H1 (cell line): ENCODE measurements at regions not wholly inside any gene's neighbourhood (a gene's known extent, or its start where the extent isn't known, plus 50 kb on each side); places are given as distances from the start of the nearest gene placed in this dataset.

Source experiments
- CTCF ChIA-PET: fragments of 300-600 bp; sonication (Branson Sonifier 250); formaldehyde crosslinking; loops from one replicate; lab custom pipeline; 2021; ENCODE audit not compliant: partially characterized antibody; lab: Charles Lee
- POLR2A ChIA-PET: fragments of 300-600 bp; sonication (Branson Sonifier 250); formaldehyde crosslinking; loops from one replicate; lab custom pipeline; 2021; ENCODE audit warnings: inconsistent platforms; ENCODE audit not compliant: partially characterized antibody; lab: Charles Lee
- DNase-seq, 2 experiments: peaks; one replicate each; pipeline versions ENCODE4 v3.0.0 to v3.0.0-alpha.2; 2010 to 2022; ENCODE audit warnings: low spot score in 2 of 2, low read depth in 1 of 2, mixed read lengths in 1 of 2
- FAIRE-seq: peaks from 2 replicates; lab custom pipeline; 2011; peaks lifted over from hg19 to GRCh38; lab: Jason Lieb, UNC
- H2AFZ ChIP-seq: 2 replicates; pipeline ENCODE4 v1.8.1; 2012; ENCODE audit warnings: low read length, inconsistent platforms
- H2AK5ac ChIP-seq: 2 replicates; pipeline ENCODE4 v1.6.1; 2013; ENCODE audit warnings: low read depth, low read length
- H2BK120ac ChIP-seq: replicated peaks from 2 replicates; pipeline ENCODE3; 2013; ENCODE audit warnings: low read depth, low read length, inconsistent platforms
- H2BK12ac ChIP-seq: 2 replicates; pipeline ENCODE4 v1.6.1; 2013; ENCODE audit warnings: low read depth, low read length
- H2BK15ac ChIP-seq: 2 replicates; pipeline ENCODE4 v1.6.1; 2013; ENCODE audit warnings: low read length
- H2BK20ac ChIP-seq: 2 replicates; pipeline ENCODE4 v1.6.1; 2013; ENCODE audit warnings: low read length
- H2BK5ac ChIP-seq: 2 replicates; pipeline ENCODE4 v1.6.1; 2013; ENCODE audit warnings: low read depth, low read length
- H3K14ac ChIP-seq: 2 replicates; pipeline ENCODE4 v1.6.1; 2013; ENCODE audit warnings: inconsistent platforms; ENCODE audit not compliant: insufficient read length
- H3K18ac ChIP-seq: 2 replicates; pipeline ENCODE4 v1.6.1; 2013; ENCODE audit warnings: low read length; ENCODE audit errors: extremely low read depth
- H3K23ac ChIP-seq: 2 replicates; pipeline ENCODE4 v1.6.1; 2013; ENCODE audit warnings: inconsistent platforms; ENCODE audit not compliant: insufficient read length
- H3K23me2 ChIP-seq: 2 replicates; pipeline ENCODE4 v1.6.1; 2013; ENCODE audit warnings: low read depth, low read length
- H3K27ac ChIP-seq: 2 replicates; pipeline ENCODE4 v1.6.1; 2011; ENCODE audit warnings: low read depth, low read length, inconsistent platforms
- H3K27me3 ChIP-seq, 4 experiments: replicated peaks in 1 of 4; 1 replicate in 1 of 4; 2 replicates in 3 of 4; pipeline versions ENCODE4 v1.6.1 to v1.8.1; 2011 to 2013; ENCODE audit warnings: low read length in 3 of 4, mild to moderate bottlenecking in 3 of 4, inconsistent platforms in 2 of 4, mixed read lengths in 2 of 4, moderate library complexity in 1 of 4; ENCODE audit not compliant: control insufficient read depth in 3 of 4, insufficient read depth in 3 of 4; ENCODE audit errors: extremely low read depth in 1 of 4
- H3K36me3 ChIP-seq, 4 experiments: 2 replicates each; pipeline versions ENCODE4 v1.6.1 to v1.8.1; 2011 to 2013; ENCODE audit warnings: mild to moderate bottlenecking in 4 of 4, low read length in 3 of 4, moderate library complexity in 2 of 4, control low read depth in 1 of 4, inconsistent platforms in 1 of 4; ENCODE audit not compliant: insufficient read depth in 4 of 4, control insufficient read depth in 2 of 4
- H3K4ac ChIP-seq: replicated peaks from 2 replicates; pipeline ENCODE3; 2013; ENCODE audit warnings: low read length, low read depth, mixed read lengths, inconsistent platforms; ENCODE audit not compliant: insufficient read length
- H3K4me1 ChIP-seq, 4 experiments: replicated peaks in 1 of 4; 1 replicate in 1 of 4; 2 replicates in 3 of 4; pipeline versions ENCODE4 v1.6.1 to v1.8.1; 2011 to 2013; ENCODE audit warnings: low read length in 3 of 4, inconsistent platforms in 2 of 4, mixed read lengths in 1 of 4; ENCODE audit not compliant: insufficient read depth in 4 of 4, control insufficient read depth in 3 of 4
- H3K4me2 ChIP-seq, 2 experiments: 2 replicates each; pipeline versions ENCODE4 v1.6.1 to v1.8.1; 2011 to 2013; ENCODE audit warnings: low read depth in 2 of 2, low read length in 2 of 2, control low read depth in 1 of 2, inconsistent platforms in 1 of 2, mild to moderate bottlenecking in 1 of 2; ENCODE audit not compliant: insufficient read depth in 1 of 2
- H3K4me3 ChIP-seq, 4 experiments: fragments of 200-600, 300-600 bp in 1 of 4; sonication (generic), shearing (Covaris generic), sonication (Bioruptor Twin) in 1 of 4; 2 replicates each; pipeline versions ENCODE4 v1.5.1 to v1.8.1; 2011 to 2016; ENCODE audit warnings: low read length in 4 of 4, low read depth in 3 of 4, control low read depth in 2 of 4, inconsistent platforms in 2 of 4, mild to moderate bottlenecking in 2 of 4, mixed read lengths in 1 of 4, moderate library complexity in 1 of 4; ENCODE audit not compliant: insufficient read depth in 2 of 4; ENCODE audit errors: extremely low read depth in 1 of 4
- H3K56ac ChIP-seq: replicated peaks from 2 replicates; pipeline ENCODE3; 2013; ENCODE audit warnings: low read depth, mild to moderate bottlenecking, mixed read lengths, low read length, inconsistent platforms; ENCODE audit not compliant: insufficient read length
- H3K79me1 ChIP-seq: 2 replicates; pipeline ENCODE4 v1.6.1; 2013; ENCODE audit warnings: low read depth, low read length, control low read depth
- H3K79me2 ChIP-seq, 2 experiments: 2 replicates each; pipeline versions ENCODE4 v1.6.1 to v1.8.1; 2012 to 2013; ENCODE audit warnings: low read length in 2 of 2, mild to moderate bottlenecking in 2 of 2, inconsistent platforms in 1 of 2; ENCODE audit not compliant: insufficient read depth in 2 of 2, control insufficient read depth in 1 of 2
- H3K9ac ChIP-seq, 4 experiments: replicated peaks in 1 of 4; 1 replicate in 1 of 4; 2 replicates in 3 of 4; pipeline versions ENCODE4 v1.6.1 to v1.8.1; 2011 to 2013; ENCODE audit warnings: low read depth in 3 of 4, low read length in 3 of 4, control low read depth in 2 of 4, mild to moderate bottlenecking in 2 of 4, moderate library complexity in 2 of 4, inconsistent platforms in 1 of 4; ENCODE audit errors: extremely low read depth in 1 of 4
- H3K9me3 ChIP-seq, 2 experiments: 2 replicates each; pipeline versions ENCODE4 v1.6.1 to v1.8.1; 2012 to 2013; ENCODE audit warnings: mild to moderate bottlenecking in 2 of 2, moderate library complexity in 2 of 2, control low read depth in 1 of 2, inconsistent platforms in 1 of 2, low read depth in 1 of 2, low read length in 1 of 2, mixed read lengths in 1 of 2; ENCODE audit not compliant: insufficient read depth in 2 of 2
- H4K20me1 ChIP-seq, 2 experiments: replicated peaks in 1 of 2; 2 replicates each; pipeline versions ENCODE3 to v1.8.1; 2011 to 2013; ENCODE audit warnings: inconsistent platforms in 2 of 2, low read length in 2 of 2, mild to moderate bottlenecking in 1 of 2; ENCODE audit not compliant: insufficient read depth in 2 of 2, control insufficient read depth in 1 of 2
- H4K5ac ChIP-seq: 2 replicates; pipeline ENCODE4 v1.6.1; 2013; ENCODE audit warnings: low read length, low read depth, mixed read lengths, inconsistent platforms; ENCODE audit not compliant: insufficient read length
- H4K8ac ChIP-seq: 2 replicates; pipeline ENCODE4 v1.8.0; 2013; ENCODE audit warnings: mild to moderate bottlenecking, moderate library complexity, low read length, inconsistent platforms; ENCODE audit not compliant: insufficient read depth; ENCODE audit errors: extremely low read depth
- H4K91ac ChIP-seq: replicated peaks from 2 replicates; pipeline ENCODE3; 2013; ENCODE audit warnings: low read length, mixed read lengths, inconsistent platforms; ENCODE audit not compliant: insufficient read length
- CEBPB ChIP-seq: IDR thresholded peaks from 2 replicates; pipeline ENCODE4 v1.6.1; 2012; ENCODE audit warnings: low read depth, low read length
- MAFK ChIP-seq: IDR thresholded peaks from 2 replicates; pipeline ENCODE4 v1.6.1; 2012; ENCODE audit warnings: low read depth, mild to moderate bottlenecking, improper control_type of control experiment, low read length
- SP4 ChIP-seq: IDR thresholded peaks from 2 replicates; pipeline ENCODE4 v1.6.1; 2012; ENCODE audit warnings: low read length, inconsistent platforms
- WGBS, 2 experiments: shearing (Covaris generic) in 1 of 2; methylation state at CpG; one replicate each; pipeline versions ENCODE4 v1.1.6 to v1.1.7; 2013 to 2015; ENCODE audit warnings: low lambda C conversion rate in 2 of 2, mixed read lengths in 2 of 2, inconsistent platforms in 1 of 2, low coverage in 1 of 2, missing lambda C conversion rate in 1 of 2; ENCODE audit not compliant: insufficient replicate concordance in 2 of 2, insufficient coverage in 1 of 2, insufficient read length in 1 of 2; ENCODE audit errors: extremely low coverage in 1 of 2, missing lambda C conversion rate in 1 of 2; 5-methylcytosine and 5-hydroxymethylcytosine counted together

DNA sequence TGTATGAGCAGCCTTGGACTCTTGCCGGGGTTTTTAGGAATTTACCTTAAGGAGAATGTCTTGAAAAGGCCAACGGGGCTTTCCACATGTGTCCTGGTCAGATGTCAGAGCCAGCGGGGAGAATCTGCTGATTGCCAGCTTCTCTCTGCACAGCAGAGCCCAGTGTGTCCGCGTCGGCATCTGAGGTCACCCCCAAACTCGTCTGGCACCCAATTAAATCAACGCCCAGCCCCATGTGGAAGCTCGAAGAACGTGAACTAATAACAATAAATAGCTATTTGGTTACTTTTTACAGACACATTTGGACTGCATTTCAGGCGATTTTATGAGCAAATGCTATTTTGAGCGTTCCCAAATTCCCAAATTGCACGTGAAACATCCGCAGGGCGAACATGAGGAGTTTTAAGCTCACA, 303.5 kb downstream of the FOXL1 start:
- H3K4me3 ChIP-seq, result no peak overlapping the region
- H3K4ac ChIP-seq, result no peak overlapping the region
- no peak overlapping the region for H3K18ac ChIP-seq
- no peak overlapping the region for H4K8ac ChIP-seq
- no peak overlapping the region for H2BK15ac ChIP-seq
- no peaks in the 10 kb centered on the region for H3K9me3 ChIP-seq
- H3K23ac ChIP-seq, result no peak overlapping the region
- H2AK5ac ChIP-seq, result no peak overlapping the region
- no peaks in the 10 kb centered on the region for H3K79me1 ChIP-seq
- H2BK5ac ChIP-seq, result no peak overlapping the region
- no peak overlapping the region for H2BK12ac ChIP-seq
- no peak overlapping the region for H4K91ac ChIP-seq
- ChIA-PET CTCF (interaction anchor here (1.4 to 2.2 kb wide), 4 partner anchors 8 to 318 kb away, joined by 3 to 13 read pairs (median 6); no protein-coding TSS in a partner anchor), POLR2A (no interaction called here)
- no peaks in the 10 kb centered on the region for H3K79me2 ChIP-seq
- 84% methylated on average over 15 of the region's 15 CpGs; no CpG with 5 or more reads in 1 of the 2 experiments for WGBS, 2 experiments
- peaks cover 0 to 2% (median 0%) of the 10 kb centered on the region in 4 experiments; a peak in 1 of 7 replicates for H3K4me1 ChIP-seq
- no peak overlapping the region for H2BK120ac ChIP-seq
- no peak overlapping the region for H3K56ac ChIP-seq
- no peak overlapping the region for H2BK20ac ChIP-seq
- no peak overlapping the region for H3K27ac ChIP-seq
- H3K9ac ChIP-seq, result no peak overlapping the region
- no peaks in the 10 kb centered on the region for H4K20me1 ChIP-seq
- DNase-seq (no peak), FAIRE-seq (no peak)
- H2AFZ ChIP-seq, result no peak overlapping the region
- no peaks in the 10 kb centered on the region for H3K23me2 ChIP-seq
- no peak for TF ChIP-seq SP4
- no peak for TF ChIP-seq MAFK
- TF ChIP-seq CEBPB, result no peak
- H3K36me3 ChIP-seq, result no peaks in the 10 kb centered on the region
- H3K4me2 ChIP-seq, result no peak overlapping the region
- no peak overlapping the region for H4K5ac ChIP-seq
- no peaks in the 10 kb centered on the region; a peak in 1 of 7 replicates for H3K27me3 ChIP-seq
- no peak overlapping the region for H3K14ac ChIP-seq
